ENCODE measurements at regions not wholly inside any gene's neighbourhood (a gene's known extent, or its start where the extent isn't known, plus 50 kb on each side); places are given as distances from the start of the nearest gene placed in this dataset.

DNA sequence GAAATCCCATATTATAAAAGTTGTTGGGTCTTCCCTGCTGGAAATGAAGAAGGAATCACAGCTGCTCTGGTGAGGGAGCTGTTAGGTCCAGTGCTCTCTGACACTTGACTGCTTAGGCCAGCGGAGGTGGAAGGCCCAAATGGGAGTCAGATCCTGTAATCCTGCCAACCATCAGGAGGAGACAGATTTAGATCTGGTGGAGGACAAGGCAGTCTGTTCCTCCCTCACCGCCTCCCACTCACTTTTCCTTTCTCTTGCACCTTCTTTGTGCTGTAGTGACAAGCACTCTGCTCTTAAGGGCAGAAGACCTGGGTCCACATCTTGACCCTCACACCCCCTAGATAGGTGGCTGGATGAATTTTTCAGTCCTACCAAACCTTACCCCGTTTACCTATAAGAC is 59.7 kb upstream of the CHST1 start:
- H3T11ph ChIP-seq (ENCODE audit: low read length): no peak overlapping the region
- H2BK12ac ChIP-seq (ENCODE audit: insufficient read length, low read depth, low read length): no peak overlapping the region
- H4K8ac ChIP-seq (replicated peaks; ENCODE audit: insufficient read length, low read depth, low read length): no peak overlapping the region
- H3K56ac ChIP-seq (ENCODE audit: insufficient read length, low read depth, low read length): no peak overlapping the region
- H3K23ac ChIP-seq (ENCODE audit: insufficient read length, low read depth, low read length): no peak overlapping the region
- H3K4me1 ChIP-seq (ENCODE audit: insufficient read depth, low read length): no peaks in the 10 kb centered on the region; the same call in 1 of the 2 replicates
- H3K4me2 ChIP-seq (ENCODE audit: insufficient read depth, insufficient read length, low read length): no peak overlapping the region
- H3K14ac ChIP-seq (ENCODE audit: insufficient read depth, low read length): no peak overlapping the region
- no peak overlapping the region for H2BK5ac ChIP-seq (ENCODE audit: insufficient read length, low read length)
- no peak overlapping the region for H4K91ac ChIP-seq (ENCODE audit: insufficient read length, low read depth, low read length)
- no peaks in the 10 kb centered on the region; a peak in 1 of 7 replicates for H3K36me3 Mint-ChIP-seq (ENCODE audit: insufficient read depth in 1 of 3, low read depth in 3 of 3)
- no peaks in the 10 kb centered on the region; the same call in 1 of the 2 replicates for H3K27me3 ChIP-seq (ENCODE audit: insufficient read depth, low read length)
- H2BK120ac ChIP-seq (ENCODE audit: low read depth, low read length, poor library complexity, severe bottlenecking): no peak overlapping the region
- no peaks in the 10 kb centered on the region for H3K79me1 ChIP-seq (ENCODE audit: insufficient read depth, low read depth, low read length, poor library complexity, severe bottlenecking)
- TF ChIP-seq, protein P1, sequence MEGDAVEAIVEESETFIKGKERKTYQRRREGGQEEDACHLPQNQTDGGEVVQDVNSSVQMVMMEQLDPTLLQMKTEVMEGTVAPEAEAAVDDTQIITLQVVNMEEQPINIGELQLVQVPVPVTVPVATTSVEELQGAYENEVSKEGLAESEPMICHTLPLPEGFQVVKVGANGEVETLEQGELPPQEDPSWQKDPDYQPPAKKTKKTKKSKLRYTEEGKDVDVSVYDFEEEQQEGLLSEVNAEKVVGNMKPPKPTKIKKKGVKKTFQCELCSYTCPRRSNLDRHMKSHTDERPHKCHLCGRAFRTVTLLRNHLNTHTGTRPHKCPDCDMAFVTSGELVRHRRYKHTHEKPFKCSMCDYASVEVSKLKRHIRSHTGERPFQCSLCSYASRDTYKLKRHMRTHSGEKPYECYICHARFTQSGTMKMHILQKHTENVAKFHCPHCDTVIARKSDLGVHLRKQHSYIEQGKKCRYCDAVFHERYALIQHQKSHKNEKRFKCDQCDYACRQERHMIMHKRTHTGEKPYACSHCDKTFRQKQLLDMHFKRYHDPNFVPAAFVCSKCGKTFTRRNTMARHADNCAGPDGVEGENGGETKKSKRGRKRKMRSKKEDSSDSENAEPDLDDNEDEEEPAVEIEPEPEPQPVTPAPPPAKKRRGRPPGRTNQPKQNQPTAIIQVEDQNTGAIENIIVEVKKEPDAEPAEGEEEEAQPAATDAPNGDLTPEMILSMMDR (conservative IDR thresholded peaks at IDR 0.05): no peak
- H3K27ac ChIP-seq (ENCODE audit: insufficient read length, low read depth, low read length): no peak overlapping the region
- no peaks in the 10 kb centered on the region for H3K9me3 Mint-ChIP-seq
- H3K79me2 ChIP-seq (ENCODE audit: insufficient read depth, low read length): no peaks in the 10 kb centered on the region
- no peak overlapping the region for H2AFZ ChIP-seq (ENCODE audit: low read length)
- H3K27ac Mint-ChIP-seq: no peak overlapping the region
- no peaks in the 10 kb centered on the region for H3K9me3 ChIP-seq (ENCODE audit: control insufficient read depth, low read depth, low read length)
- no peak overlapping the region for H4K5ac ChIP-seq (ENCODE audit: insufficient read length, low read depth, low read length)
- H3K18ac ChIP-seq (ENCODE audit: insufficient read length, low read depth, low read length): no peak overlapping the region
- peaks cover 2% of the 10 kb centered on the region for H3K27me3 Mint-ChIP-seq (ENCODE audit: low read depth)
- H2BK20ac ChIP-seq (ENCODE audit: low read depth, low read length, poor library complexity, severe bottlenecking): no peak overlapping the region
- DNase-seq: no peak
- H4K20me1 ChIP-seq (ENCODE audit: control insufficient read depth, insufficient read depth, insufficient read length): no peaks in the 10 kb centered on the region
- H3K23me2 ChIP-seq (ENCODE audit: insufficient read length, low read depth, low read length, poor library complexity, severe bottlenecking): no peaks in the 10 kb centered on the region
- no peak overlapping the region for H3K9ac ChIP-seq (ENCODE audit: extremely low read depth, insufficient read length, low read length)
- WGBS (ENCODE audit: extremely low coverage, insufficient read length, low lambda C conversion rate): no CpG with 5 or more reads among the region's 3 CpGs
- H3K4me3 Mint-ChIP-seq: no peak overlapping the region
- H3K4me1 Mint-ChIP-seq: peaks cover 18 to 21% of the 10 kb centered on the region in 2 experiments
- no peak overlapping the region for H2AK5ac ChIP-seq (ENCODE audit: insufficient read length, low read length)
- H3K4ac ChIP-seq (ENCODE audit: low read depth, low read length): no peak overlapping the region
- no peak overlapping the region for H2BK15ac ChIP-seq (ENCODE audit: low read depth, low read length)

All from H9 (cell line).